Liver (tissue), 8 donors: ENCODE measurements at regions not wholly inside any gene's neighbourhood (a gene's known extent, or its start where the extent isn't known, plus 50 kb on each side); places are given as distances from the start of the nearest gene placed in this dataset.

Experiments
- DNase-seq: peaks from one replicate; pipeline ENCODE4 v3.0.0-alpha.2; 2017; ENCODE audit warnings: low spot score
- H3K27ac ChIP-seq, 2 donors: one replicate each; pipeline ENCODE4 v1.7.0; 2013; ENCODE audit warnings: inconsistent platforms in 2 of 2, low read length in 2 of 2, control low read depth in 1 of 2, low read depth in 1 of 2, mild to moderate bottlenecking in 1 of 2
- H3K27me3 ChIP-seq, 4 donors: one replicate each; pipeline versions ENCODE4 v1.6.1 to v1.7.0; 2013; ENCODE audit warnings: low read length in 3 of 4, inconsistent platforms in 1 of 4, mild to moderate bottlenecking in 1 of 4, moderate library complexity in 1 of 4; ENCODE audit not compliant: control insufficient read depth in 4 of 4, insufficient read depth in 4 of 4
- H3K36me3 ChIP-seq, 4 donors: one replicate each; pipeline versions ENCODE4 v1.6.1 to v1.7.0; 2013; ENCODE audit warnings: low read length in 3 of 4, mild to moderate bottlenecking in 3 of 4, low read depth in 1 of 4, moderate library complexity in 1 of 4; ENCODE audit not compliant: control insufficient read depth in 4 of 4, insufficient read depth in 3 of 4
- H3K4me1 ChIP-seq, 4 donors: one replicate each; pipeline versions ENCODE4 v1.6.1 to v1.7.0; 2013; ENCODE audit warnings: low read length in 3 of 4, mild to moderate bottlenecking in 3 of 4, moderate library complexity in 1 of 4; ENCODE audit not compliant: control insufficient read depth in 4 of 4, insufficient read depth in 4 of 4
- H3K4me3 ChIP-seq, 3 donors: one replicate each; pipeline versions ENCODE4 v1.6.1 to v1.7.0; 2013; ENCODE audit warnings: low read length in 3 of 3, control low read depth in 1 of 3, low read depth in 1 of 3, mild to moderate bottlenecking in 1 of 3
- H3K9ac ChIP-seq, 2 donors: one replicate each; pipeline ENCODE4 v1.7.0; 2013; ENCODE audit warnings: low read length in 2 of 2, mild to moderate bottlenecking in 2 of 2, moderate library complexity in 2 of 2, control low read depth in 1 of 2, low read depth in 1 of 2
- H3K9me3 ChIP-seq, 4 donors: one replicate each; pipeline versions ENCODE4 v1.6.1 to v1.7.0; 2013; ENCODE audit warnings: low read length in 3 of 4; ENCODE audit not compliant: control insufficient read depth in 4 of 4
- ATF3 ChIP-seq: IDR thresholded peaks from 2 replicates; pipeline ENCODE4 v1.6.1; 2016; ENCODE audit warnings: antibody characterized with exemption
- EGR1 ChIP-seq, 2 donors: IDR thresholded peaks; 2 replicates each; pipeline ENCODE4 v1.6.1; 2016 to 2018; ENCODE audit warnings: antibody characterized with exemption in 2 of 2, low read depth in 2 of 2
- FOXA2 ChIP-seq: IDR thresholded peaks from 2 replicates; pipeline ENCODE4 v1.6.1; 2016; ENCODE audit warnings: antibody characterized with exemption
- GABPA ChIP-seq, 2 donors: IDR thresholded peaks in 1 of 2; conservative IDR thresholded peaks in 1 of 2; 2 replicates each; pipeline ENCODE4 v1.6.1; 2016; ENCODE audit warnings: antibody characterized with exemption in 2 of 2, mild to moderate bottlenecking in 1 of 2, moderate library complexity in 1 of 2
- HNF4A ChIP-seq, 2 donors: conservative IDR thresholded peaks; 2 replicates each; pipeline ENCODE4 v1.6.1; 2016; ENCODE audit warnings: antibody characterized with exemption in 2 of 2, mild to moderate bottlenecking in 2 of 2
- HNF4G ChIP-seq: IDR thresholded peaks from 2 replicates; pipeline ENCODE4 v1.6.1; 2016; ENCODE audit warnings: antibody characterized with exemption
- JUND ChIP-seq, 2 donors: IDR thresholded peaks; 2 replicates each; pipeline ENCODE4 v1.6.1; 2016; ENCODE audit warnings: antibody characterized with exemption in 2 of 2
- MAX ChIP-seq: IDR thresholded peaks from 2 replicates; pipeline ENCODE4 v1.6.1; 2016; ENCODE audit warnings: antibody characterized with exemption
- NR2F2 ChIP-seq: IDR thresholded peaks from 2 replicates; pipeline ENCODE4 v1.6.1; 2016; ENCODE audit warnings: antibody characterized with exemption
- RAD21 ChIP-seq, 2 donors: IDR thresholded peaks; 2 replicates each; pipeline ENCODE4 v1.6.1; 2016; ENCODE audit warnings: antibody characterized with exemption in 2 of 2, mild to moderate bottlenecking in 2 of 2
- REST ChIP-seq: IDR thresholded peaks from 2 replicates; pipeline ENCODE4 v1.6.1; 2016; ENCODE audit warnings: antibody characterized with exemption, mild to moderate bottlenecking
- RXRA ChIP-seq, 2 donors: IDR thresholded peaks; 2 replicates each; pipeline ENCODE4 v1.6.1; 2017 to 2018; ENCODE audit warnings: antibody characterized with exemption in 2 of 2, mild to moderate bottlenecking in 1 of 2
- SP1 ChIP-seq: IDR thresholded peaks from 2 replicates; pipeline ENCODE4 v1.6.1; 2018; ENCODE audit warnings: antibody characterized with exemption, mild to moderate bottlenecking
- TAF1 ChIP-seq: conservative IDR thresholded peaks from 2 replicates; pipeline ENCODE4 v1.6.1; 2016; ENCODE audit warnings: antibody characterized with exemption, mild to moderate bottlenecking
- YY1 ChIP-seq: IDR thresholded peaks from 2 replicates; pipeline ENCODE4 v1.6.1; 2016; ENCODE audit warnings: antibody characterized with exemption, mild to moderate bottlenecking
- WGBS: extraction: QIAGEN DNeasy Blood & Tissue Kit; methylation state at CpG from one replicate; pipeline ENCODE4 v1.1.7; 2013; 5-methylcytosine and 5-hydroxymethylcytosine counted together
- TF ChIP-seq, protein P1 (sequence below): IDR thresholded peaks from 2 replicates; pipeline ENCODE4 v1.6.1; 2016; ENCODE audit warnings: antibody characterized with exemption
- TF ChIP-seq, protein P2 (sequence below): fragments of 150-350 bp; IDR thresholded peaks from 2 replicates; pipeline ENCODE4 v1.5.1; 2017; ENCODE audit warnings: improper control_type of control experiment, low read depth, low read length; ENCODE audit not compliant: missing input control
- donor health status: healthy.
- donor health status: healthy.
- donor health status: healthy.
- donor health status: healthy.
- donor health status: healthy.

DNA sequence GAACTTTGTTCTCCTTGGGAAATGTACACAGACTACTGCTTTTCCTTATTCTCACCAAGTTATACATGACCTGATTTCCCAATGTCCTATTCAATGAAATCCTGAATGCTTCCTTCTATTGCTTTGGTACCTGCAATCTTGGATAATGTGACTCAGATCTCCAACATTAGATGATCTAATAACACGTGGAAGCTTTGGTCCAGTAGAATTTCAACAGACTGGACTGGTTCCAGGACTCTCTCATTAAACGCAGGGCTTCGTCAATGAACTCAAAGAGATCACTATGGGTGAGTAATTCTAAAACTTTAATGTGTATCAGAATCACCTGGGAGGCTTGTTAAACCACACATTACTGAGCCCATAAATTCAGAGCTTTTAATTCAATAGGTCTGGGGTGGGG lies 413.6 kb upstream of the KCNH7 start:
- Histone ChIP-seq H3K27ac (no peak overlapping the region), H3K9me3 (no peaks in the 10 kb centered on the region), H3K4me3 (no peak overlapping the region), H3K9ac (no peak overlapping the region), H3K27me3 (no peaks in the 10 kb centered on the region), H3K36me3 (no peaks in the 10 kb centered on the region), H3K4me1 (no peaks in the 10 kb centered on the region)
- DNase-seq, result no peak
- WGBS, result 79% methylated on average over 3 of the region's 3 CpGs
- TF ChIP-seq MAX (no peak), RXRA (IDR thresholded peaks at IDR 0.05) (no peak), HNF4G (no peak), HNF4A (conservative IDR thresholded peaks at IDR 0.05) (no peak), ATF3 (no peak), RAD21 (IDR thresholded peaks at IDR 0.05) (no peak), SP1 (no peak), GABPA (IDR thresholded peaks at IDR 0.05 in 1 of 2, conservative IDR thresholded peaks at IDR 0.05 in 1 of 2) (no peak), REST (no peak), NR2F2 (no peak), FOXA2 (no peak), JUND (IDR thresholded peaks at IDR 0.05) (no peak), TAF1 (no peak), YY1 (no peak), EGR1 (IDR thresholded peaks at IDR 0.05; ENCODE audit: low read depth in 2 of 2) (no peak)
- TF ChIP-seq, protein P1, sequence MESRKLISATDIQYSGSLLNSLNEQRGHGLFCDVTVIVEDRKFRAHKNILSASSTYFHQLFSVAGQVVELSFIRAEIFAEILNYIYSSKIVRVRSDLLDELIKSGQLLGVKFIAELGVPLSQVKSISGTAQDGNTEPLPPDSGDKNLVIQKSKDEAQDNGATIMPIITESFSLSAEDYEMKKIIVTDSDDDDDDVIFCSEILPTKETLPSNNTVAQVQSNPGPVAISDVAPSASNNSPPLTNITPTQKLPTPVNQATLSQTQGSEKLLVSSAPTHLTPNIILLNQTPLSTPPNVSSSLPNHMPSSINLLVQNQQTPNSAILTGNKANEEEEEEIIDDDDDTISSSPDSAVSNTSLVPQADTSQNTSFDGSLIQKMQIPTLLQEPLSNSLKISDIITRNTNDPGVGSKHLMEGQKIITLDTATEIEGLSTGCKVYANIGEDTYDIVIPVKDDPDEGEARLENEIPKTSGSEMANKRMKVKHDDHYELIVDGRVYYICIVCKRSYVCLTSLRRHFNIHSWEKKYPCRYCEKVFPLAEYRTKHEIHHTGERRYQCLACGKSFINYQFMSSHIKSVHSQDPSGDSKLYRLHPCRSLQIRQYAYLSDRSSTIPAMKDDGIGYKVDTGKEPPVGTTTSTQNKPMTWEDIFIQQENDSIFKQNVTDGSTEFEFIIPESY, result no peak
- TF ChIP-seq, protein P2, sequence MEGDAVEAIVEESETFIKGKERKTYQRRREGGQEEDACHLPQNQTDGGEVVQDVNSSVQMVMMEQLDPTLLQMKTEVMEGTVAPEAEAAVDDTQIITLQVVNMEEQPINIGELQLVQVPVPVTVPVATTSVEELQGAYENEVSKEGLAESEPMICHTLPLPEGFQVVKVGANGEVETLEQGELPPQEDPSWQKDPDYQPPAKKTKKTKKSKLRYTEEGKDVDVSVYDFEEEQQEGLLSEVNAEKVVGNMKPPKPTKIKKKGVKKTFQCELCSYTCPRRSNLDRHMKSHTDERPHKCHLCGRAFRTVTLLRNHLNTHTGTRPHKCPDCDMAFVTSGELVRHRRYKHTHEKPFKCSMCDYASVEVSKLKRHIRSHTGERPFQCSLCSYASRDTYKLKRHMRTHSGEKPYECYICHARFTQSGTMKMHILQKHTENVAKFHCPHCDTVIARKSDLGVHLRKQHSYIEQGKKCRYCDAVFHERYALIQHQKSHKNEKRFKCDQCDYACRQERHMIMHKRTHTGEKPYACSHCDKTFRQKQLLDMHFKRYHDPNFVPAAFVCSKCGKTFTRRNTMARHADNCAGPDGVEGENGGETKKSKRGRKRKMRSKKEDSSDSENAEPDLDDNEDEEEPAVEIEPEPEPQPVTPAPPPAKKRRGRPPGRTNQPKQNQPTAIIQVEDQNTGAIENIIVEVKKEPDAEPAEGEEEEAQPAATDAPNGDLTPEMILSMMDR, result no peak
